Keratinocyte (primary cell): ENCODE measurements at regions not wholly inside any gene's neighbourhood (a gene's known extent, or its start where the extent isn't known, plus 50 kb on each side); places are given as distances from the start of the nearest gene placed in this dataset.

Experiments
- DNase-seq: peaks from one replicate; pipeline ENCODE4 v3.0.0-alpha.2; 2011; ENCODE audit warnings: low read depth, missing footprints, low spot score
- FAIRE-seq: peaks from 2 replicates; lab custom pipeline; 2011; peaks lifted over from hg19 to GRCh38; lab: Jason Lieb, UNC
- H2AFZ ChIP-seq: 2 replicates; pipeline ENCODE4 v1.6.0; 2012; ENCODE audit warnings: low read length, control low read depth, inconsistent platforms; ENCODE audit not compliant: control insufficient read depth
- H3K27ac ChIP-seq: 2 replicates; pipeline ENCODE4 v1.5.1; 2011; ENCODE audit warnings: low read length; ENCODE audit not compliant: control insufficient read depth, insufficient read depth
- H3K27me3 ChIP-seq: 3 replicates; pipeline ENCODE4 v1.6.0; 2011; ENCODE audit warnings: low read length; ENCODE audit not compliant: control insufficient read depth, insufficient read depth; ENCODE audit errors: extremely low read depth
- H3K36me3 ChIP-seq, 2 experiments: 2 replicates in 1 of 2; 3 replicates in 1 of 2; pipeline ENCODE4 v1.5.1; 2011; ENCODE audit warnings: low read length in 2 of 2, mild to moderate bottlenecking in 1 of 2; ENCODE audit not compliant: control insufficient read depth in 2 of 2, insufficient read depth in 2 of 2; ENCODE audit errors: extremely low read depth in 1 of 2
- H3K4me1 ChIP-seq: 3 replicates; pipeline ENCODE4 v1.5.1; 2011; ENCODE audit warnings: low read length; ENCODE audit not compliant: control insufficient read depth, insufficient read depth; ENCODE audit errors: extremely low read depth
- H3K4me2 ChIP-seq: 3 replicates; pipeline ENCODE4 v1.6.0; 2011; ENCODE audit warnings: low read depth, low read length; ENCODE audit not compliant: control insufficient read depth, insufficient read depth; ENCODE audit errors: extremely low read depth
- H3K4me3 ChIP-seq, 3 experiments: fragments of 200-600 bp in 1 of 3; sonication (generic) in 1 of 3; 2 replicates in 2 of 3; 3 replicates in 1 of 3; pipeline ENCODE4 v1.5.1; 2011 to 2016; ENCODE audit warnings: low read length in 3 of 3, mild to moderate bottlenecking in 3 of 3, control low read depth in 2 of 3, inconsistent platforms in 1 of 3, low read depth in 1 of 3, mixed read lengths in 1 of 3, mixed run types in 1 of 3, moderate library complexity in 1 of 3; ENCODE audit not compliant: control insufficient read depth in 2 of 3, insufficient read depth in 2 of 3; ENCODE audit errors: extremely low read depth in 1 of 3
- H3K79me2 ChIP-seq: 2 replicates; pipeline ENCODE4 v1.6.0; 2012; ENCODE audit warnings: low read length; ENCODE audit not compliant: control insufficient read depth, insufficient read depth
- H3K9ac ChIP-seq: 3 replicates; pipeline ENCODE4 v1.6.0; 2011; ENCODE audit warnings: low read length; ENCODE audit not compliant: control insufficient read depth, insufficient read depth; ENCODE audit errors: extremely low read depth
- H3K9me1 ChIP-seq: 3 replicates; pipeline ENCODE4 v1.6.0; 2011; ENCODE audit warnings: low read length; ENCODE audit not compliant: control insufficient read depth, insufficient read depth; ENCODE audit errors: extremely low read depth
- H3K9me3 ChIP-seq: 2 replicates; pipeline ENCODE4 v1.5.1; 2012; ENCODE audit warnings: low read depth, low read length; ENCODE audit not compliant: control insufficient read depth
- H4K20me1 ChIP-seq: 3 replicates; pipeline ENCODE4 v1.6.0; 2011; ENCODE audit warnings: low read length; ENCODE audit not compliant: control insufficient read depth, insufficient read depth; ENCODE audit errors: extremely low read depth
- EZH2 ChIP-seq: IDR thresholded peaks from one replicate; pipeline ENCODE4 v1.6.1; 2012; ENCODE audit warnings: inconsistent platforms, mild to moderate bottlenecking, low read length, moderate library complexity
- dilution Hi-C: fragments of 300-500 bp; cut with MboI; formaldehyde crosslinking; loops from one replicate; pipeline ENCODE4 v1.7.0; 2020; ENCODE audit warnings: low sequenced_read_pairs; ENCODE audit not compliant: extremely low pct_ligation_motif_present
- TF ChIP-seq, protein P1 (sequence below), 3 experiments: IDR thresholded peaks in 1 of 3; conservative IDR thresholded peaks in 1 of 3; optimal IDR thresholded peaks in 1 of 3; 2 replicates in 2 of 3; 3 replicates in 1 of 3; pipeline versions ENCODE3 to v1.5.1; 2011; ENCODE audit warnings: low read length in 3 of 3, mild to moderate bottlenecking in 3 of 3, moderate library complexity in 2 of 3, control low read depth in 1 of 3, inconsistent platforms in 1 of 3; ENCODE audit not compliant: insufficient read depth in 2 of 3; ENCODE audit errors: extremely low read depth in 1 of 3

DNA sequence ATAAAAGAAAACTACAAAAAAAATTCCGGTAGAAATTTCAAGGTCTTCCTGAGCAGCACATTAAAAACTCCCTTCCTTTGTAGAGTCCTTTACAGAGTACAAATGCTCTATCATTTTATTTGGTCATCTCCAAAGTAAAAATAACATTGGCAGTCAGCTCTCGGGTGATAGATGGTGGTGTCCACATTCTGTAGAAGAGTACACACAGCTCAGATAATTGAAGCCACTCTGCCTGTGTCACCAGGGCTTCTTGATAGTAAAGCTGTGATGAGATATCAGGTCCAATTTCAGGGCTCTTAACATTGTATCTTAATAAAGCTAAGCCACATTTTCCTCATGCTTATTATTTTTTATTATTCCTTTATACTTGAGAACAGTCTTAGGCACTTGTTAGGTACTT lies 371.6 kb downstream of the TAFA4 start:
- TF ChIP-seq, protein P1, sequence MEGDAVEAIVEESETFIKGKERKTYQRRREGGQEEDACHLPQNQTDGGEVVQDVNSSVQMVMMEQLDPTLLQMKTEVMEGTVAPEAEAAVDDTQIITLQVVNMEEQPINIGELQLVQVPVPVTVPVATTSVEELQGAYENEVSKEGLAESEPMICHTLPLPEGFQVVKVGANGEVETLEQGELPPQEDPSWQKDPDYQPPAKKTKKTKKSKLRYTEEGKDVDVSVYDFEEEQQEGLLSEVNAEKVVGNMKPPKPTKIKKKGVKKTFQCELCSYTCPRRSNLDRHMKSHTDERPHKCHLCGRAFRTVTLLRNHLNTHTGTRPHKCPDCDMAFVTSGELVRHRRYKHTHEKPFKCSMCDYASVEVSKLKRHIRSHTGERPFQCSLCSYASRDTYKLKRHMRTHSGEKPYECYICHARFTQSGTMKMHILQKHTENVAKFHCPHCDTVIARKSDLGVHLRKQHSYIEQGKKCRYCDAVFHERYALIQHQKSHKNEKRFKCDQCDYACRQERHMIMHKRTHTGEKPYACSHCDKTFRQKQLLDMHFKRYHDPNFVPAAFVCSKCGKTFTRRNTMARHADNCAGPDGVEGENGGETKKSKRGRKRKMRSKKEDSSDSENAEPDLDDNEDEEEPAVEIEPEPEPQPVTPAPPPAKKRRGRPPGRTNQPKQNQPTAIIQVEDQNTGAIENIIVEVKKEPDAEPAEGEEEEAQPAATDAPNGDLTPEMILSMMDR (optimal IDR thresholded peaks at IDR 0.05 in 1 of 3, IDR thresholded peaks at IDR 0.05 in 1 of 3, conservative IDR thresholded peaks at IDR 0.05 in 1 of 3; ENCODE audit: extremely low read depth in 1 of 3, insufficient read depth in 2 of 3, low read length in 3 of 3) = no peak
- TF ChIP-seq EZH2 = no peak
- Histone ChIP-seq H3K9me3 (no peaks in the 10 kb centered on the region), H3K4me1 (no peaks in the 10 kb centered on the region), H3K9me1 (no peaks in the 10 kb centered on the region), H3K27ac (no peak overlapping the region), H3K4me2 (no peak overlapping the region), H3K36me3 (no peaks in the 10 kb centered on the region), H4K20me1 (no peaks in the 10 kb centered on the region), H3K9ac (no peak overlapping the region), H2AFZ (no peak overlapping the region), H3K27me3 (no peaks in the 10 kb centered on the region), H3K4me3 (no peak overlapping the region), H3K79me2 (no peaks in the 10 kb centered on the region)
- no peak for FAIRE-seq
- no peak for DNase-seq
- dilution Hi-C loops = no loop called here

DNA sequence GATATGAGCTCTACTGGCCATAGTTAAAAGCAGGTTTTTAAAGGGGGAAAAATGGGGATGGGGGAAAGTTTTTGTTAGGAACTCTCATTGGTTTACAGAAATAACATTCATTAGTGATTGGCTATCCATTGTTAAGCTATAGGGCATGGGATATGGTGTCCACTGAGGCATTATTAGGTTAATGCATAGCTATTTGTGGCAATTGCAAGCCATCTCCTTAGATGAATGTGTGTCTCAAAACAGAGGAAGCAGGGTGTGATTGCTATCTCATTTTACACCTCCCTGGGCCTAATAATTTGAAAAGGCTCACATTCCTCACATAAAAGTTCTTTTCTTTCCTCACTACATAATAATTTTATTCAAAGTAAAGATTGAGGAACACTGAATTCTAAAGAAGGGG lies 396.6 kb downstream of the TAFA4 start:
- DNase-seq (no peak), FAIRE-seq (no peak)
- Histone ChIP-seq H3K9me3 (no peaks in the 10 kb centered on the region), H4K20me1 (no peaks in the 10 kb centered on the region), H3K4me3 (no peak overlapping the region), H3K9ac (no peak overlapping the region), H3K79me2 (no peaks in the 10 kb centered on the region), H3K9me1 (no peaks in the 10 kb centered on the region), H3K36me3 (no peaks in the 10 kb centered on the region), H3K4me1 (no peaks in the 10 kb centered on the region), H3K4me2 (no peak overlapping the region), H2AFZ (no peak overlapping the region), H3K27me3 (no peaks in the 10 kb centered on the region), H3K27ac (no peak overlapping the region)
- TF ChIP-seq EZH2 = no peak
- TF ChIP-seq, protein P1 (optimal IDR thresholded peaks at IDR 0.05 in 1 of 3, IDR thresholded peaks at IDR 0.05 in 1 of 3, conservative IDR thresholded peaks at IDR 0.05 in 1 of 3; ENCODE audit: extremely low read depth in 1 of 3, insufficient read depth in 2 of 3, low read length in 3 of 3) = no peak
- dilution Hi-C loops = no loop called here
